ENCODE measurements at regions not wholly inside any gene's neighbourhood (a gene's known extent, or its start where the extent isn't known, plus 50 kb on each side); places are given as distances from the start of the nearest gene placed in this dataset.

GRCh38 chr5:93141969-93142368 is 439.1 kb downstream of the NR2F1-AS1 start:
- no peaks in the 10 kb centered on the region for H3K36me3 ChIP-seq
- intact Hi-C loops (cut with DNase I), result no loop called here
- no peaks in the 10 kb centered on the region for H3K9me3 ChIP-seq
- FAIRE-seq (no peak), ATAC-seq (no peak), DNase-seq (no peak)
- WGBS, 2 donors, result 30 to 35% methylated on average over 2 of the region's 2 CpGs
- TF ChIP-seq CTCF (IDR thresholded peaks at IDR 0.05), result no peak
- no peaks in the 10 kb centered on the region for H3K27me3 ChIP-seq
- H3K4me3 ChIP-seq, result no peak overlapping the region
- H3K27ac ChIP-seq, result no peak overlapping the region
- H3K4me1 ChIP-seq, result no peaks in the 10 kb centered on the region

- DNase-seq (no peak), ATAC-seq (peak in 1 of 4 donors; percentile 39), FAIRE-seq (no peak)
- WGBS, 2 donors, result 64 to 73% methylated on average over 5 of the region's 5 CpGs
- Histone ChIP-seq H3K4me3 (no peak overlapping the region), H3K27ac (no peak overlapping the region), H3K9me3 (no peaks in the 10 kb centered on the region), H3K36me3 (no peaks in the 10 kb centered on the region), H3K4me1 (no peaks in the 10 kb centered on the region), H3K27me3 (no peaks in the 10 kb centered on the region)
- no peak for TF ChIP-seq CTCF (IDR thresholded peaks at IDR 0.05)
- intact Hi-C loops (cut with DNase I), result no loop called here
These were observed 450.2 kb downstream of the NR2F1-AS1 start for GRCh38 chr5:93130624-93131490.

GRCh38 chr5:93126634-93127033 is 454.4 kb downstream of the NR2F1-AS1 start:
- H3K4me3 ChIP-seq, result no peak overlapping the region
- FAIRE-seq (no peak), ATAC-seq (no peak), DNase-seq (no peak)
- TF ChIP-seq CTCF (IDR thresholded peaks at IDR 0.05), result no peak
- H3K36me3 ChIP-seq, result no peaks in the 10 kb centered on the region
- H3K27ac ChIP-seq, result no peak overlapping the region
- H3K27me3 ChIP-seq, result no peaks in the 10 kb centered on the region
- no peaks in the 10 kb centered on the region for H3K4me1 ChIP-seq
- intact Hi-C loops (cut with DNase I), result no loop called here
- WGBS, 2 donors, result 93 to 95% methylated on average over 1 of the region's 1 CpG
- H3K9me3 ChIP-seq, result no peaks in the 10 kb centered on the region

GRCh38 chr5:93123127-93123526 is 457.9 kb downstream of the NR2F1-AS1 start:
- Histone ChIP-seq H3K36me3 (no peaks in the 10 kb centered on the region), H3K9me3 (no peaks in the 10 kb centered on the region), H3K4me3 (no peak overlapping the region), H3K4me1 (no peaks in the 10 kb centered on the region), H3K27ac (no peak overlapping the region), H3K27me3 (no peaks in the 10 kb centered on the region)
- intact Hi-C loops (cut with DNase I), result no loop called here
- no peak for FAIRE-seq
- no peak for ATAC-seq
- DNase-seq, result no peak
- no peak for TF ChIP-seq CTCF (IDR thresholded peaks at IDR 0.05)

- 56 to 69% methylated on average over 2 of the region's 2 CpGs for WGBS, 2 donors
- FAIRE-seq (no peak), ATAC-seq (no peak), DNase-seq (no peak)
- no peak for TF ChIP-seq CTCF (IDR thresholded peaks at IDR 0.05)
- Histone ChIP-seq H3K27ac (no peak overlapping the region), H3K9me3 (no peaks in the 10 kb centered on the region), H3K36me3 (no peaks in the 10 kb centered on the region), H3K4me3 (no peak overlapping the region), H3K27me3 (no peaks in the 10 kb centered on the region), H3K4me1 (no peaks in the 10 kb centered on the region)
- intact Hi-C loops (cut with DNase I), result no loop called here
These were observed 458.6 kb downstream of the NR2F1-AS1 start for GRCh38 chr5:93122446-93122845.
